HepG2 (cell line): ENCODE measurements at regions not wholly inside any gene's neighbourhood (a gene's known extent, or its start where the extent isn't known, plus 50 kb on each side); places are given as distances from the start of the nearest gene placed in this dataset.

Source experiments
- ATAC-seq: fragments of 200-7000 bp; cut with Tn5 transposase; 3 replicates; pipeline ENCODE4 v1.9.1; 2020; ENCODE audit warnings: mild to moderate bottlenecking, moderate library complexity
- BruUV-seq: library from RNA; stranded (reverse); fragments of 400-500 nt; replicated peaks from 2 replicates; lab custom pipeline; 2021; lab: Mats Ljungman, UMichigan
- CTCF ChIA-PET: fragments of 300-600 bp; formaldehyde crosslinking; extraction: SDS; loops from one replicate; lab custom pipeline; 2021; ENCODE audit warnings: low total read pairs, inconsistent platforms, low intra/inter-chr PET ratio; lab: Yijun Ruan, JAX
- POLR2A ChIA-PET: fragments of 350-600 bp; sonication (Branson Sonifier 250); formaldehyde crosslinking; loops from one replicate; lab custom pipeline; 2020; ENCODE audit warnings: antibody characterized with exemption, inconsistent platforms; lab: Yijun Ruan, JAX
- DNase-seq: peaks from one replicate; pipeline ENCODE4 v3.0.0-alpha.2; 2015; ENCODE audit warnings: low spot score
- FAIRE-seq: peaks from 3 replicates; lab custom pipeline; 2011; peaks lifted over from hg19 to GRCh38; lab: Jason Lieb, UNC
- H2AFZ ChIP-seq: one replicate; pipeline ENCODE4 v1.6.1; 2011; ENCODE audit warnings: low read length, inconsistent platforms
- H3K27ac ChIP-seq: fragments of 300-600 bp; 3 replicates; pipeline ENCODE4 v1.8.0; 2011; ENCODE audit warnings: mixed run types, mild to moderate bottlenecking, mixed read lengths, low read length, inconsistent platforms; ENCODE audit not compliant: insufficient read depth; ENCODE audit errors: extremely low read length
- H3K27me3 ChIP-seq, 2 experiments: fragments of 200-600 bp in 1 of 2; 2 replicates in 1 of 2; 3 replicates in 1 of 2; pipeline versions ENCODE4 v1.6.0 to v1.8.0; 2011; ENCODE audit warnings: low read length in 2 of 2, mild to moderate bottlenecking in 2 of 2, moderate library complexity in 2 of 2, inconsistent platforms in 1 of 2; ENCODE audit not compliant: insufficient read depth in 2 of 2, control insufficient read depth in 1 of 2
- H3K36me3 ChIP-seq, 2 experiments: fragments of 200-600 bp in 1 of 2; replicated peaks in 1 of 2; 2 replicates in 1 of 2; 3 replicates in 1 of 2; pipeline versions ENCODE4 v1.5.1 to v1.8.0; 2011; ENCODE audit warnings: low read length in 2 of 2, inconsistent platforms in 1 of 2; ENCODE audit not compliant: insufficient read depth in 2 of 2, control insufficient read depth in 1 of 2
- H3K4me1 ChIP-seq: 2 replicates; pipeline ENCODE4 v1.5.1; 2012; ENCODE audit warnings: low read length, inconsistent platforms; ENCODE audit not compliant: insufficient read depth
- H3K4me2 ChIP-seq: 2 replicates; pipeline ENCODE4 v1.6.0; 2011; ENCODE audit warnings: low read depth, low read length, inconsistent platforms
- H3K4me3 ChIP-seq, 3 experiments: fragments of 200-600 bp in 1 of 3; sonication (generic), shearing (Covaris generic) in 1 of 3; replicated peaks in 1 of 3; 2 replicates each; pipeline ENCODE4 v1.5.1; 2011 to 2016; ENCODE audit warnings: low read length in 3 of 3, inconsistent platforms in 2 of 3, low read depth in 2 of 3, mild to moderate bottlenecking in 2 of 3, control low read depth in 1 of 3, mixed read lengths in 1 of 3; ENCODE audit not compliant: insufficient read depth in 1 of 3
- H3K79me2 ChIP-seq: one replicate; pipeline ENCODE4 v1.6.1; 2011; ENCODE audit warnings: low read length, inconsistent platforms; ENCODE audit not compliant: insufficient read depth
- H3K9ac ChIP-seq: 2 replicates; pipeline ENCODE4 v1.6.0; 2011; ENCODE audit warnings: mild to moderate bottlenecking, low read depth, low read length, inconsistent platforms; ENCODE audit not compliant: insufficient read depth
- H3K9me3 ChIP-seq: 2 replicates; pipeline ENCODE4 v1.5.1; 2012; ENCODE audit warnings: mild to moderate bottlenecking, low read length
- H4K20me1 ChIP-seq: 2 replicates; pipeline ENCODE4 v1.6.0; 2011; ENCODE audit warnings: inconsistent platforms, mild to moderate bottlenecking, low read length, moderate library complexity; ENCODE audit not compliant: insufficient read depth
- NFE2L2 ChIP-seq: fragments of 150-350 bp; IDR thresholded peaks from 2 replicates; pipeline ENCODE4 v1.6.1; 2014; ENCODE audit warnings: low read length
- NFYC ChIP-seq: IDR thresholded peaks from 2 replicates; pipeline ENCODE4 v1.6.1; 2016; ENCODE audit warnings: missing genetic modification reagents, missing compliant biosample characterization
- SAFB2 ChIP-seq: sonication (generic); formaldehyde crosslinking; IDR thresholded peaks from 2 replicates; pipeline ENCODE4 v1.5.1; 2020; ENCODE audit warnings: missing genetic modification reagents, low read depth, mild to moderate bottlenecking, borderline replicate concordance
- SIN3B ChIP-seq: fragments of 150-350 bp; IDR thresholded peaks from 2 replicates; pipeline ENCODE4 v1.6.1; 2014; ENCODE audit warnings: low read length
- SIX1 ChIP-seq: sonication (generic); formaldehyde crosslinking; IDR thresholded peaks from 2 replicates; pipeline ENCODE4 v1.4.0; 2020; ENCODE audit warnings: missing genetic modification reagents, borderline replicate concordance
- SMAD1 ChIP-seq: sonication (generic); formaldehyde crosslinking; IDR thresholded peaks from 2 replicates; pipeline ENCODE4 v1.4.0; 2020; ENCODE audit warnings: missing genetic modification reagents, low read depth, mild to moderate bottlenecking, borderline replicate concordance
- ZNF275 ChIP-seq: sonication (generic); formaldehyde crosslinking; IDR thresholded peaks from 2 replicates; pipeline ENCODE4 v1.8.0; 2022; ENCODE audit warnings: missing genetic modification reagents, mild to moderate bottlenecking, inconsistent platforms, borderline replicate concordance
- ZNF3 ChIP-seq: IDR thresholded peaks from 2 replicates; pipeline ENCODE4 v1.7.0; 2017; ENCODE audit warnings: inconsistent platforms
- ZNF569 ChIP-seq: sonication (generic); formaldehyde crosslinking; IDR thresholded peaks from 2 replicates; pipeline ENCODE4 v1.5.0; 2020; ENCODE audit warnings: mild to moderate bottlenecking, missing genetic modification reagents, moderate library complexity, borderline replicate concordance
- WGBS: methylation state at CpG from one replicate; pipeline ENCODE4 v1.1.6; 2017; ENCODE audit warnings: low lambda C conversion rate; 5-methylcytosine and 5-hydroxymethylcytosine counted together
- in situ Hi-C: cut with HindIII; loops from 2 replicates; pipeline ENCODE4 v1.10.0; 2017; ENCODE audit warnings: low pct_unique_long_range_greater_than_20kb; ENCODE audit not compliant: extremely low pct_ligation_motif_present
- intact Hi-C: fragments of 100-400 bp; cut with micrococcal nuclease; formaldehyde crosslinking; loops from one replicate; pipeline ENCODE4 v1.10.0; 2022; ENCODE audit not compliant: unreplicated experiment
- TF ChIP-seq, protein P1 (sequence below): sonication (generic); formaldehyde crosslinking; IDR thresholded peaks from 2 replicates; pipeline ENCODE4 v1.5.1; 2020; ENCODE audit warnings: missing genetic modification reagents, mild to moderate bottlenecking, borderline replicate concordance

DNA sequence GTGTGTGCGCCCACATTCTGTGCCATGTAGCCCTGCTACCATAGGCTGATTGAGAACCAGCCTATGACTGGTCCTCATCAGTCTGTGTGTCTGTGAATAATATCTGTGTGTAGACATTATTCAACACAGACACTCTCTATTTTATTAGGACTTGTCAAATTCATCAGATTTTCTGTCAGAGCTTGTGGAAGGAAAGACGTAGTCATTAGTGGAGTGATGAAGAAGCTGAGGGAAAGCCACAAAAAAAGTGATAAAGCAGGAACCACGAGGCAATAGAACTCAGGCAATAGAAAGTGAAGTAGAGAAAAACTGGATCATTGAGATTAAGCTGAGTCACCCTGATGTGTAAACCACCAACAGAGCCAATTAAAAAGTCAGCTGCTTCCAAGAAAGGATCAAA is 122.2 kb upstream of the MARCKS start:
- Histone ChIP-seq H3K4me3 (no peak overlapping the region), H3K9ac (no peak overlapping the region), H3K4me2 (no peak overlapping the region), H3K27ac (no peak overlapping the region), H3K79me2 (no peaks in the 10 kb centered on the region), H3K9me3 (no peaks in the 10 kb centered on the region), H3K36me3 (no peaks in the 10 kb centered on the region), H4K20me1 (no peaks in the 10 kb centered on the region), H2AFZ (no peak overlapping the region), H3K4me1 (peaks cover 19% of the 10 kb centered on the region), H3K27me3 (no peaks in the 10 kb centered on the region)
- intact Hi-C loops (no loop called here), in situ Hi-C loops (no loop called here)
- TF ChIP-seq ZNF3, result no peak
- TF ChIP-seq NFE2L2, result peak; percentile 42; the same call in 1 of the 2 replicates
- FAIRE-seq (no peak), DNase-seq (no peak), ATAC-seq (no peak)
- ChIA-PET POLR2A (no interaction called here), CTCF (no interaction called here)
- no TSS peak for BruUV-seq
- 62% methylated on average over 3 of the region's 3 CpGs for WGBS

GRCh38 chr6:113735491-113735890 is 121.7 kb upstream of the MARCKS start:
- H3K4me2 ChIP-seq, result no peak overlapping the region
- H3K9me3 ChIP-seq, result no peaks in the 10 kb centered on the region
- in situ Hi-C loops, result no loop called here
- POLR2A ChIA-PET, result no interaction called here
- intact Hi-C loops, result no loop called here
- H4K20me1 ChIP-seq, result no peaks in the 10 kb centered on the region
- DNase-seq, result no peak
- no TSS peak for BruUV-seq
- H3K4me3 ChIP-seq, result no peak overlapping the region
- peaks cover 19% of the 10 kb centered on the region for H3K4me1 ChIP-seq
- CTCF ChIA-PET, result no interaction called here
- WGBS, result 45% methylated on average over 3 of the region's 3 CpGs
- H3K79me2 ChIP-seq, result no peaks in the 10 kb centered on the region
- no peak for FAIRE-seq
- H3K27me3 ChIP-seq, result no peaks in the 10 kb centered on the region
- H2AFZ ChIP-seq, result no peak overlapping the region
- no peaks in the 10 kb centered on the region for H3K36me3 ChIP-seq
- no peak for ATAC-seq
- H3K9ac ChIP-seq, result no peak overlapping the region
- TF ChIP-seq SAFB2 (no peak), SIX1 (CRISPR knock-in tag) (no peak), SMAD1 (CRISPR knock-in tag) (no peak), ZNF569 (no peak), NFYC (CRISPR knock-in tag) (no peak), SIN3B (no peak), ZNF275 (CRISPR knock-in tag) (no peak)
- TF ChIP-seq, protein P1, sequence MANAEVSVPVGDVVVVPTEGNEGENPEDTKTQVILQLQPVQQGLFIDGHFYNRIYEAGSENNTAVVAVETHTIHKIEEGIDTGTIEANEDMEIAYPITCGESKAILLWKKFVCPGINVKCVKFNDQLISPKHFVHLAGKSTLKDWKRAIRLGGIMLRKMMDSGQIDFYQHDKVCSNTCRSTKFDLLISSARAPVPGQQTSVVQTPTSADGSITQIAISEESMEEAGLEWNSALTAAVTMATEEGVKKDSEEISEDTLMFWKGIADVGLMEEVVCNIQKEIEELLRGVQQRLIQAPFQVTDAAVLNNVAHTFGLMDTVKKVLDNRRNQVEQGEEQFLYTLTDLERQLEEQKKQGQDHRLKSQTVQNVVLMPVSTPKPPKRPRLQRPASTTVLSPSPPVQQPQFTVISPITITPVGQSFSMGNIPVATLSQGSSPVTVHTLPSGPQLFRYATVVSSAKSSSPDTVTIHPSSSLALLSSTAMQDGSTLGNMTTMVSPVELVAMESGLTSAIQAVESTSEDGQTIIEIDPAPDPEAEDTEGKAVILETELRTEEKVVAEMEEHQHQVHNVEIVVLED (CRISPR knock-in tag), result no peak
- no peak overlapping the region for H3K27ac ChIP-seq
